ENCODE measurements at regions not wholly inside any gene's neighbourhood (a gene's known extent, or its start where the extent isn't known, plus 50 kb on each side); places are given as distances from the start of the nearest gene placed in this dataset.

GRCh38 chr13:60220072-60220471, 56.3 kb upstream of the DIAPH3 start:
- no peak for FAIRE-seq
- Histone ChIP-seq H3K27me3 (replicated peaks in 1 of 4; ENCODE audit: control insufficient read depth in 3 of 4, extremely low read depth in 1 of 4, insufficient read depth in 3 of 4, low read length in 3 of 4) (peaks cover 0 to 1% (median 0%) of the 10 kb centered on the region in 4 experiments; a peak in 1 of 7 replicates), H3K14ac (ENCODE audit: insufficient read length) (no peak overlapping the region), H2BK5ac (ENCODE audit: low read depth, low read length) (no peak overlapping the region), H2AFZ (ENCODE audit: low read length) (no peak overlapping the region), H3K4me3 (ENCODE audit: extremely low read depth in 1 of 4, insufficient read depth in 2 of 4, low read depth in 3 of 4, low read length in 4 of 4) (no peak overlapping the region), H4K8ac (ENCODE audit: extremely low read depth, insufficient read depth, low read length) (no peak overlapping the region), H4K20me1 (replicated peaks in 1 of 2; ENCODE audit: control insufficient read depth in 1 of 2, insufficient read depth in 2 of 2, low read length in 2 of 2) (no peaks in the 10 kb centered on the region), H3K56ac (replicated peaks; ENCODE audit: insufficient read length, low read depth, low read length) (no peak overlapping the region), H2BK20ac (ENCODE audit: low read length) (no peak overlapping the region), H4K5ac (ENCODE audit: insufficient read length, low read depth, low read length) (no peak overlapping the region), H3K18ac (ENCODE audit: extremely low read depth, low read length) (no peak overlapping the region), H3K9me3 (ENCODE audit: insufficient read depth in 2 of 2, low read depth in 1 of 2, low read length in 1 of 2) (no peaks in the 10 kb centered on the region), H3K4me2 (ENCODE audit: insufficient read depth in 1 of 2, low read depth in 2 of 2, low read length in 2 of 2) (no peak overlapping the region), H3K4ac (replicated peaks; ENCODE audit: insufficient read length, low read depth, low read length) (no peak overlapping the region), H2BK15ac (ENCODE audit: low read length) (no peak overlapping the region), H3K9ac (replicated peaks in 1 of 4; ENCODE audit: extremely low read depth in 1 of 4, low read depth in 3 of 4, low read length in 3 of 4) (no peak overlapping the region), H2BK12ac (ENCODE audit: low read depth, low read length) (no peak overlapping the region), H3K79me2 (ENCODE audit: control insufficient read depth in 1 of 2, insufficient read depth in 2 of 2, low read length in 2 of 2) (no peaks in the 10 kb centered on the region), H4K91ac (replicated peaks; ENCODE audit: insufficient read length, low read length) (no peak overlapping the region), H3K4me1 (replicated peaks in 1 of 4; ENCODE audit: control insufficient read depth in 3 of 4, insufficient read depth in 4 of 4, low read length in 3 of 4) (no peaks in the 10 kb centered on the region), H3K23ac (ENCODE audit: insufficient read length) (no peak overlapping the region), H3K36me3 (ENCODE audit: control insufficient read depth in 2 of 4, insufficient read depth in 4 of 4, low read length in 3 of 4) (no peaks in the 10 kb centered on the region), H3K23me2 (ENCODE audit: low read depth, low read length) (peaks cover 1% of the 10 kb centered on the region; the same call in 1 of the 2 replicates), H3K79me1 (ENCODE audit: low read depth, low read length) (no peaks in the 10 kb centered on the region), H2BK120ac (replicated peaks; ENCODE audit: low read depth, low read length) (no peak overlapping the region), H3K27ac (ENCODE audit: low read depth, low read length) (no peak overlapping the region), H2AK5ac (ENCODE audit: low read depth, low read length) (no peak overlapping the region)
- no peak for TF ChIP-seq TCF12 (IDR thresholded peaks at IDR 0.05; ENCODE audit: low read depth, low read length)
- TF ChIP-seq CBX5 (IDR thresholded peaks at IDR 0.05; ENCODE audit: low read depth, low read length), result no peak
- TF ChIP-seq NRF1 (IDR thresholded peaks at IDR 0.05; ENCODE audit: low read depth, low read length), result no peak
- no peak for TF ChIP-seq YY1 (IDR thresholded peaks at IDR 0.05; ENCODE audit: low read depth, low read length)
- no peak for TF ChIP-seq CTCF (IDR thresholded peaks at IDR 0.05; ENCODE audit: control extremely low read depth in 1 of 3, insufficient read depth in 1 of 3, low read depth in 1 of 3, low read length in 3 of 3)
- TF ChIP-seq, protein P1, sequence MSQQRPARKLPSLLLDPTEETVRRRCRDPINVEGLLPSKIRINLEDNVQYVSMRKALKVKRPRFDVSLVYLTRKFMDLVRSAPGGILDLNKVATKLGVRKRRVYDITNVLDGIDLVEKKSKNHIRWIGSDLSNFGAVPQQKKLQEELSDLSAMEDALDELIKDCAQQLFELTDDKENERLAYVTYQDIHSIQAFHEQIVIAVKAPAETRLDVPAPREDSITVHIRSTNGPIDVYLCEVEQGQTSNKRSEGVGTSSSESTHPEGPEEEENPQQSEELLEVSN (IDR thresholded peaks at IDR 0.05), result no peak
- TF ChIP-seq FOSL1 (IDR thresholded peaks at IDR 0.05; ENCODE audit: insufficient read depth, low read depth, low read length), result no peak
- TF ChIP-seq JUN (IDR thresholded peaks at IDR 0.05; ENCODE audit: low read depth, low read length), result no peak
- TF ChIP-seq TAF1 (IDR thresholded peaks at IDR 0.05; ENCODE audit: low read depth, low read length), result no peak
- TF ChIP-seq TAF7 (optimal IDR thresholded peaks at IDR 0.05; ENCODE audit: borderline replicate concordance, low read depth, low read length), result no peak
- ChIA-PET CTCF (ENCODE audit: partially characterized antibody) (interaction anchor here (0.7 kb wide), 1 partner anchor 39 kb away, joined by 3 read pairs; no protein-coding TSS in a partner anchor), POLR2A (ENCODE audit: partially characterized antibody) (no interaction called here)
- 88% methylated on average over 1 of the region's 1 CpG; no CpG with 5 or more reads in 1 of the 2 experiments for WGBS, 2 experiments (ENCODE audit: extremely low coverage in 1 of 2, insufficient coverage in 1 of 2, insufficient read length in 1 of 2, insufficient replicate concordance in 2 of 2, low coverage in 1 of 2, low lambda C conversion rate in 2 of 2, missing lambda C conversion rate in 1 of 2)
- no peak for DNase-seq (ENCODE audit: low read depth in 1 of 2, low spot score in 2 of 2)
